HEK293 (cell line): ENCODE measurements at regions not wholly inside any gene's neighbourhood (a gene's known extent, or its start where the extent isn't known, plus 50 kb on each side); places are given as distances from the start of the nearest gene placed in this dataset.

Source experiments
- KLF1 ChIP-seq: fragments of 450-650 bp; formaldehyde crosslinking; IDR thresholded peaks from 2 replicates; pipeline ENCODE4 v1.5.1; 2016; ENCODE audit warnings: missing biosample characterization, missing genetic modification characterization
- OSR2 ChIP-seq: fragments of 450-650 bp; formaldehyde crosslinking; IDR thresholded peaks from 2 replicates; pipeline ENCODE4 v1.5.1; 2016; ENCODE audit warnings: missing biosample characterization, missing genetic modification characterization
- REPIN1 ChIP-seq: fragments of 450-650 bp; formaldehyde crosslinking; IDR thresholded peaks from 2 replicates; pipeline ENCODE4 v1.5.1; 2017; ENCODE audit warnings: missing biosample characterization, missing genetic modification characterization, low read depth
- ZBTB21 ChIP-seq: fragments of 450-650 bp; formaldehyde crosslinking; IDR thresholded peaks from 2 replicates; pipeline ENCODE4 v1.5.1; 2017; ENCODE audit warnings: missing biosample characterization, missing genetic modification characterization
- ZNF211 ChIP-seq: fragments of 450-650 bp; formaldehyde crosslinking; IDR thresholded peaks from 2 replicates; pipeline ENCODE4 v1.5.1; 2016; ENCODE audit warnings: low read depth, missing biosample characterization, missing genetic modification characterization
- ZNF274 ChIP-seq, 2 experiments: fragments of 200-500 bp in 1 of 2; fragments of 450-650 bp in 1 of 2; sonication (Bioruptor generic) in 1 of 2; formaldehyde crosslinking in 1 of 2; IDR thresholded peaks; 2 replicates each; pipeline versions ENCODE4 v1.5.1 to v1.6.1; 2014 to 2016; ENCODE audit warnings: borderline replicate concordance in 1 of 2, inconsistent platforms in 1 of 2, low read length in 1 of 2, missing biosample characterization in 1 of 2, missing genetic modification characterization in 1 of 2
- ZNF501 ChIP-seq: fragments of 450-650 bp; formaldehyde crosslinking; IDR thresholded peaks from 2 replicates; pipeline ENCODE4 v1.5.1; 2016; ENCODE audit warnings: missing biosample characterization, missing genetic modification characterization
- ZNF510 ChIP-seq: fragments of 450-650 bp; formaldehyde crosslinking; IDR thresholded peaks from 2 replicates; pipeline ENCODE4 v1.5.1; 2018; ENCODE audit warnings: mild to moderate bottlenecking, missing genetic modification characterization, missing biosample characterization; ENCODE audit not compliant: insufficient replicate concordance
- ZNF792 ChIP-seq: fragments of 450-650 bp; formaldehyde crosslinking; IDR thresholded peaks from 2 replicates; pipeline ENCODE4 v1.5.1; 2016; ENCODE audit warnings: missing biosample characterization, missing genetic modification characterization
- ZNF830 ChIP-seq: fragments of 450-650 bp; IDR thresholded peaks from 2 replicates; pipeline ENCODE4 v1.5.0; 2018; ENCODE audit warnings: missing biosample characterization, missing genetic modification characterization, low read depth, mild to moderate bottlenecking, moderate library complexity
- TF ChIP-seq, protein P1 (sequence below): fragments of 450-650 bp; formaldehyde crosslinking; IDR thresholded peaks from 2 replicates; pipeline ENCODE4 v1.5.1; 2016; ENCODE audit warnings: missing biosample characterization, missing genetic modification characterization
- TF ChIP-seq, protein P2 (sequence below): fragments of 450-650 bp; formaldehyde crosslinking; IDR thresholded peaks from 2 replicates; pipeline ENCODE4 v1.5.1; 2016; ENCODE audit warnings: missing biosample characterization, missing genetic modification characterization
- TF ChIP-seq, protein P3 (sequence below): fragments of 450-650 bp; formaldehyde crosslinking; IDR thresholded peaks from 2 replicates; pipeline ENCODE4 v1.5.1; 2016; ENCODE audit warnings: missing biosample characterization, missing genetic modification characterization

DNA sequence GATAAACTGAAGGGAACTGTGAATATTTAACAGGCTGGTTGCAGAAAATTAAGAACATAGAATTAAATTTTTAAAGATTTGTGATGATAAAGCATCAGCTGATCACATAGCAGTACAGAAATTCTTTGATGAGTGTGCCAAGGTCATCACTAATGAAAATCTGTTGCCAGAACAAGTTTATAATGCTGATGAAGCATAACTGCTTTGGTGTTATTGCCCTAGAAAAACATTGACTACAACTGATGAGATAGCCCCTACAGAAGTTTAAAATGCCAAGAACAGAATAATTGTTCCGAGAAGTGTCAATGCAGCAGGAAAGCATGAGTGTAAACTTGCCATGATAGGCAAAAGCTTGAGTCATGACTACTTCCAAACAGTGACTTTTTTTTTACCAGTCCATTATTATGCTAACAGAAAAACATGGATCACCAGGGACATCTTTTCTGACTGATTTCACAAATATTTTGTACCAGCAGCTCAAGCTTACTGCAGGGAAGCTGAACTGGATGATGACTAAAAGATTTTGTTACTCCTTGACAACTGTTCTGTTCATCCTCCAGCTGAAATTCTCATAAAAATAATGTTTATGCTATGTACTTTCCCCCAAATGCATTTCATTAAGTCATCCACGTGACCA is 1136.6 kb downstream of the FAT4 start:
- TF ChIP-seq, protein P1, sequence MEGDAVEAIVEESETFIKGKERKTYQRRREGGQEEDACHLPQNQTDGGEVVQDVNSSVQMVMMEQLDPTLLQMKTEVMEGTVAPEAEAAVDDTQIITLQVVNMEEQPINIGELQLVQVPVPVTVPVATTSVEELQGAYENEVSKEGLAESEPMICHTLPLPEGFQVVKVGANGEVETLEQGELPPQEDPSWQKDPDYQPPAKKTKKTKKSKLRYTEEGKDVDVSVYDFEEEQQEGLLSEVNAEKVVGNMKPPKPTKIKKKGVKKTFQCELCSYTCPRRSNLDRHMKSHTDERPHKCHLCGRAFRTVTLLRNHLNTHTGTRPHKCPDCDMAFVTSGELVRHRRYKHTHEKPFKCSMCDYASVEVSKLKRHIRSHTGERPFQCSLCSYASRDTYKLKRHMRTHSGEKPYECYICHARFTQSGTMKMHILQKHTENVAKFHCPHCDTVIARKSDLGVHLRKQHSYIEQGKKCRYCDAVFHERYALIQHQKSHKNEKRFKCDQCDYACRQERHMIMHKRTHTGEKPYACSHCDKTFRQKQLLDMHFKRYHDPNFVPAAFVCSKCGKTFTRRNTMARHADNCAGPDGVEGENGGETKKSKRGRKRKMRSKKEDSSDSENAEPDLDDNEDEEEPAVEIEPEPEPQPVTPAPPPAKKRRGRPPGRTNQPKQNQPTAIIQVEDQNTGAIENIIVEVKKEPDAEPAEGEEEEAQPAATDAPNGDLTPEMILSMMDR (tag by site-specific recombination) = no peak
- TF ChIP-seq OSR2 (tag by site-specific recombination) = no peak
- no peak for TF ChIP-seq REPIN1
- TF ChIP-seq ZNF274 (IDR thresholded peaks at IDR 0.05; ENCODE audit: low read length) = no peak
- no peak for TF ChIP-seq ZNF274 (tag by site-specific recombination; IDR thresholded peaks at IDR 0.05; ENCODE audit: borderline replicate concordance)
- no peak for TF ChIP-seq KLF1 (tag by site-specific recombination)
- TF ChIP-seq ZBTB21 (tag by site-specific recombination) = no peak
- no peak for TF ChIP-seq ZNF830 (tag by site-specific recombination)
- TF ChIP-seq, protein P2, sequence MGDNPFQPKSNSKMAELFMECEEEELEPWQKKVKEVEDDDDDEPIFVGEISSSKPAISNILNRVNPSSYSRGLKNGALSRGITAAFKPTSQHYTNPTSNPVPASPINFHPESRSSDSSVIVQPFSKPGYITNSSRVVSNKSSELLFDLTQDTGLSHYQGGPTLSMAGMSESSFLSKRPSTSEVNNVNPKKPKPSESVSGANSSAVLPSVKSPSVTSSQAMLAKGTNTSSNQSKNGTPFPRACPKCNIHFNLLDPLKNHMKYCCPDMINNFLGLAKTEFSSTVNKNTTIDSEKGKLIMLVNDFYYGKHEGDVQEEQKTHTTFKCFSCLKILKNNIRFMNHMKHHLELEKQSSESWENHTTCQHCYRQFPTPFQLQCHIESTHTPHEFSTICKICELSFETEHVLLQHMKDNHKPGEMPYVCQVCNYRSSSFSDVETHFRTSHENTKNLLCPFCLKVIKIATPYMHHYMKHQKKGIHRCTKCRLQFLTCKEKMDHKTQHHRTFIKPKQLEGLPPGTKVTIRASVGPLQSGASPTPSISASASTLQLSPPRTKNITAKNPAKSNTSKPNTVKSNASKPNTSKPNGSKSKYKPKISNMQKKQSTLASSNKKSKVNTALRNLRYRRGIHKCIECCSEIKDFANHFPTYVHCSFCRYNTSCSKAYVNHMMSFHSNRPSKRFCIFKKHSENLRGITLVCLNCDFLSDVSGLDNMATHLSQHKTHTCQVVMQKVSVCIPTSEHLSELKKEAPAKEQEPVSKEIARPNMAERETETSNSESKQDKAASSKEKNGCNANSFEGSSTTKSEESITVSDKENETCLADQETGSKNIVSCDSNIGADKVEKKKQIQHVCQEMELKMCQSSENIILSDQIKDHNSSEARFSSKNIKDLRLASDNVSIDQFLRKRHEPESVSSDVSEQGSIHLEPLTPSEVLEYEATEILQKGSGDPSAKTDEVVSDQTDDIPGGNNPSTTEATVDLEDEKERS (tag by site-specific recombination) = no peak
- no peak for TF ChIP-seq ZNF501 (tag by site-specific recombination)
- TF ChIP-seq ZNF792 (tag by site-specific recombination) = no peak
- TF ChIP-seq ZNF211 (tag by site-specific recombination) = no peak
- no peak for TF ChIP-seq ZNF510 (tag by site-specific recombination)
- TF ChIP-seq, protein P3, sequence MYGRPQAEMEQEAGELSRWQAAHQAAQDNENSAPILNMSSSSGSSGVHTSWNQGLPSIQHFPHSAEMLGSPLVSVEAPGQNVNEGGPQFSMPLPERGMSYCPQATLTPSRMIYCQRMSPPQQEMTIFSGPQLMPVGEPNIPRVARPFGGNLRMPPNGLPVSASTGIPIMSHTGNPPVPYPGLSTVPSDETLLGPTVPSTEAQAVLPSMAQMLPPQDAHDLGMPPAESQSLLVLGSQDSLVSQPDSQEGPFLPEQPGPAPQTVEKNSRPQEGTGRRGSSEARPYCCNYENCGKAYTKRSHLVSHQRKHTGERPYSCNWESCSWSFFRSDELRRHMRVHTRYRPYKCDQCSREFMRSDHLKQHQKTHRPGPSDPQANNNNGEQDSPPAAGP (tag by site-specific recombination) = no peak
